H1 (cell line): ENCODE measurements at regions not wholly inside any gene's neighbourhood (a gene's known extent, or its start where the extent isn't known, plus 50 kb on each side); places are given as distances from the start of the nearest gene placed in this dataset.

Source experiments
- CTCF ChIA-PET: fragments of 300-600 bp; sonication (Branson Sonifier 250); formaldehyde crosslinking; loops from one replicate; lab custom pipeline; 2021; ENCODE audit not compliant: partially characterized antibody; lab: Charles Lee
- POLR2A ChIA-PET: fragments of 300-600 bp; sonication (Branson Sonifier 250); formaldehyde crosslinking; loops from one replicate; lab custom pipeline; 2021; ENCODE audit warnings: inconsistent platforms; ENCODE audit not compliant: partially characterized antibody; lab: Charles Lee
- DNase-seq, 2 experiments: peaks; one replicate each; pipeline versions ENCODE4 v3.0.0 to v3.0.0-alpha.2; 2010 to 2022; ENCODE audit warnings: low spot score in 2 of 2, low read depth in 1 of 2, mixed read lengths in 1 of 2
- FAIRE-seq: peaks from 2 replicates; lab custom pipeline; 2011; peaks lifted over from hg19 to GRCh38; lab: Jason Lieb, UNC
- H2AFZ ChIP-seq: 2 replicates; pipeline ENCODE4 v1.8.1; 2012; ENCODE audit warnings: low read length, inconsistent platforms
- H2AK5ac ChIP-seq: 2 replicates; pipeline ENCODE4 v1.6.1; 2013; ENCODE audit warnings: low read depth, low read length
- H2BK120ac ChIP-seq: replicated peaks from 2 replicates; pipeline ENCODE3; 2013; ENCODE audit warnings: low read depth, low read length, inconsistent platforms
- H2BK12ac ChIP-seq: 2 replicates; pipeline ENCODE4 v1.6.1; 2013; ENCODE audit warnings: low read depth, low read length
- H2BK15ac ChIP-seq: 2 replicates; pipeline ENCODE4 v1.6.1; 2013; ENCODE audit warnings: low read length
- H2BK20ac ChIP-seq: 2 replicates; pipeline ENCODE4 v1.6.1; 2013; ENCODE audit warnings: low read length
- H2BK5ac ChIP-seq: 2 replicates; pipeline ENCODE4 v1.6.1; 2013; ENCODE audit warnings: low read depth, low read length
- H3K14ac ChIP-seq: 2 replicates; pipeline ENCODE4 v1.6.1; 2013; ENCODE audit warnings: inconsistent platforms; ENCODE audit not compliant: insufficient read length
- H3K18ac ChIP-seq: 2 replicates; pipeline ENCODE4 v1.6.1; 2013; ENCODE audit warnings: low read length; ENCODE audit errors: extremely low read depth
- H3K23ac ChIP-seq: 2 replicates; pipeline ENCODE4 v1.6.1; 2013; ENCODE audit warnings: inconsistent platforms; ENCODE audit not compliant: insufficient read length
- H3K23me2 ChIP-seq: 2 replicates; pipeline ENCODE4 v1.6.1; 2013; ENCODE audit warnings: low read depth, low read length
- H3K27ac ChIP-seq: 2 replicates; pipeline ENCODE4 v1.6.1; 2011; ENCODE audit warnings: low read depth, low read length, inconsistent platforms
- H3K27me3 ChIP-seq, 4 experiments: replicated peaks in 1 of 4; 1 replicate in 1 of 4; 2 replicates in 3 of 4; pipeline versions ENCODE4 v1.6.1 to v1.8.1; 2011 to 2013; ENCODE audit warnings: low read length in 3 of 4, mild to moderate bottlenecking in 3 of 4, inconsistent platforms in 2 of 4, mixed read lengths in 2 of 4, moderate library complexity in 1 of 4; ENCODE audit not compliant: control insufficient read depth in 3 of 4, insufficient read depth in 3 of 4; ENCODE audit errors: extremely low read depth in 1 of 4
- H3K36me3 ChIP-seq, 4 experiments: 2 replicates each; pipeline versions ENCODE4 v1.6.1 to v1.8.1; 2011 to 2013; ENCODE audit warnings: mild to moderate bottlenecking in 4 of 4, low read length in 3 of 4, moderate library complexity in 2 of 4, control low read depth in 1 of 4, inconsistent platforms in 1 of 4; ENCODE audit not compliant: insufficient read depth in 4 of 4, control insufficient read depth in 2 of 4
- H3K4ac ChIP-seq: replicated peaks from 2 replicates; pipeline ENCODE3; 2013; ENCODE audit warnings: low read length, low read depth, mixed read lengths, inconsistent platforms; ENCODE audit not compliant: insufficient read length
- H3K4me1 ChIP-seq, 4 experiments: replicated peaks in 1 of 4; 1 replicate in 1 of 4; 2 replicates in 3 of 4; pipeline versions ENCODE4 v1.6.1 to v1.8.1; 2011 to 2013; ENCODE audit warnings: low read length in 3 of 4, inconsistent platforms in 2 of 4, mixed read lengths in 1 of 4; ENCODE audit not compliant: insufficient read depth in 4 of 4, control insufficient read depth in 3 of 4
- H3K4me2 ChIP-seq, 2 experiments: 2 replicates each; pipeline versions ENCODE4 v1.6.1 to v1.8.1; 2011 to 2013; ENCODE audit warnings: low read depth in 2 of 2, low read length in 2 of 2, control low read depth in 1 of 2, inconsistent platforms in 1 of 2, mild to moderate bottlenecking in 1 of 2; ENCODE audit not compliant: insufficient read depth in 1 of 2
- H3K4me3 ChIP-seq, 4 experiments: fragments of 200-600, 300-600 bp in 1 of 4; sonication (generic), shearing (Covaris generic), sonication (Bioruptor Twin) in 1 of 4; 2 replicates each; pipeline versions ENCODE4 v1.5.1 to v1.8.1; 2011 to 2016; ENCODE audit warnings: low read length in 4 of 4, low read depth in 3 of 4, control low read depth in 2 of 4, inconsistent platforms in 2 of 4, mild to moderate bottlenecking in 2 of 4, mixed read lengths in 1 of 4, moderate library complexity in 1 of 4; ENCODE audit not compliant: insufficient read depth in 2 of 4; ENCODE audit errors: extremely low read depth in 1 of 4
- H3K56ac ChIP-seq: replicated peaks from 2 replicates; pipeline ENCODE3; 2013; ENCODE audit warnings: low read depth, mild to moderate bottlenecking, mixed read lengths, low read length, inconsistent platforms; ENCODE audit not compliant: insufficient read length
- H3K79me1 ChIP-seq: 2 replicates; pipeline ENCODE4 v1.6.1; 2013; ENCODE audit warnings: low read depth, low read length, control low read depth
- H3K79me2 ChIP-seq, 2 experiments: 2 replicates each; pipeline versions ENCODE4 v1.6.1 to v1.8.1; 2012 to 2013; ENCODE audit warnings: low read length in 2 of 2, mild to moderate bottlenecking in 2 of 2, inconsistent platforms in 1 of 2; ENCODE audit not compliant: insufficient read depth in 2 of 2, control insufficient read depth in 1 of 2
- H3K9ac ChIP-seq, 4 experiments: replicated peaks in 1 of 4; 1 replicate in 1 of 4; 2 replicates in 3 of 4; pipeline versions ENCODE4 v1.6.1 to v1.8.1; 2011 to 2013; ENCODE audit warnings: low read depth in 3 of 4, low read length in 3 of 4, control low read depth in 2 of 4, mild to moderate bottlenecking in 2 of 4, moderate library complexity in 2 of 4, inconsistent platforms in 1 of 4; ENCODE audit errors: extremely low read depth in 1 of 4
- H3K9me3 ChIP-seq, 2 experiments: 2 replicates each; pipeline versions ENCODE4 v1.6.1 to v1.8.1; 2012 to 2013; ENCODE audit warnings: mild to moderate bottlenecking in 2 of 2, moderate library complexity in 2 of 2, control low read depth in 1 of 2, inconsistent platforms in 1 of 2, low read depth in 1 of 2, low read length in 1 of 2, mixed read lengths in 1 of 2; ENCODE audit not compliant: insufficient read depth in 2 of 2
- H4K20me1 ChIP-seq, 2 experiments: replicated peaks in 1 of 2; 2 replicates each; pipeline versions ENCODE3 to v1.8.1; 2011 to 2013; ENCODE audit warnings: inconsistent platforms in 2 of 2, low read length in 2 of 2, mild to moderate bottlenecking in 1 of 2; ENCODE audit not compliant: insufficient read depth in 2 of 2, control insufficient read depth in 1 of 2
- H4K5ac ChIP-seq: 2 replicates; pipeline ENCODE4 v1.6.1; 2013; ENCODE audit warnings: low read length, low read depth, mixed read lengths, inconsistent platforms; ENCODE audit not compliant: insufficient read length
- H4K8ac ChIP-seq: 2 replicates; pipeline ENCODE4 v1.8.0; 2013; ENCODE audit warnings: mild to moderate bottlenecking, moderate library complexity, low read length, inconsistent platforms; ENCODE audit not compliant: insufficient read depth; ENCODE audit errors: extremely low read depth
- H4K91ac ChIP-seq: replicated peaks from 2 replicates; pipeline ENCODE3; 2013; ENCODE audit warnings: low read length, mixed read lengths, inconsistent platforms; ENCODE audit not compliant: insufficient read length
- CBX8 ChIP-seq: fragments of 300-800, 300-1000 bp; sonication (generic); IDR thresholded peaks from 2 replicates; pipeline ENCODE4 v1.7.1; 2016; ENCODE audit warnings: low read depth, low read length, borderline replicate concordance
- EZH2 ChIP-seq: fragments of 200-600 bp; sonication (generic); IDR thresholded peaks from 2 replicates; pipeline ENCODE4 v1.7.1; 2012; ENCODE audit warnings: low read depth, mild to moderate bottlenecking, moderate library complexity, low read length, inconsistent platforms; ENCODE audit not compliant: severe bottlenecking
- KDM5A ChIP-seq: fragments of 200-600 bp; IDR thresholded peaks from 2 replicates; pipeline ENCODE4 v1.7.1; 2012; ENCODE audit warnings: mild to moderate bottlenecking, low read length, inconsistent platforms, mixed read lengths
- MAFK ChIP-seq: IDR thresholded peaks from 2 replicates; pipeline ENCODE4 v1.6.1; 2012; ENCODE audit warnings: low read depth, mild to moderate bottlenecking, improper control_type of control experiment, low read length
- NANOG ChIP-seq: IDR thresholded peaks from 2 replicates; pipeline ENCODE4 v1.6.1; 2011; ENCODE audit warnings: low read length, low read depth, mild to moderate bottlenecking, inconsistent platforms; ENCODE audit not compliant: insufficient read depth, poor library complexity, severe bottlenecking
- SIN3A ChIP-seq, 2 experiments: IDR thresholded peaks in 1 of 2; conservative IDR thresholded peaks in 1 of 2; 2 replicates each; pipeline ENCODE4 v1.6.1; 2011 to 2012; ENCODE audit warnings: low read length in 2 of 2, improper control_type of control experiment in 1 of 2, low read depth in 1 of 2, mild to moderate bottlenecking in 1 of 2
- TAF7 ChIP-seq: optimal IDR thresholded peaks from 2 replicates; pipeline ENCODE3; 2011; ENCODE audit warnings: low read depth, mild to moderate bottlenecking, inconsistent platforms, low read length, moderate library complexity, borderline replicate concordance
- ZNF274 ChIP-seq: IDR thresholded peaks from 2 replicates; pipeline ENCODE4 v1.7.0; 2012; ENCODE audit warnings: low read length, borderline replicate concordance; ENCODE audit errors: extremely low read depth
- WGBS, 2 experiments: shearing (Covaris generic) in 1 of 2; methylation state at CpG; one replicate each; pipeline versions ENCODE4 v1.1.6 to v1.1.7; 2013 to 2015; ENCODE audit warnings: low lambda C conversion rate in 2 of 2, mixed read lengths in 2 of 2, inconsistent platforms in 1 of 2, low coverage in 1 of 2, missing lambda C conversion rate in 1 of 2; ENCODE audit not compliant: insufficient replicate concordance in 2 of 2, insufficient coverage in 1 of 2, insufficient read length in 1 of 2; ENCODE audit errors: extremely low coverage in 1 of 2, missing lambda C conversion rate in 1 of 2; 5-methylcytosine and 5-hydroxymethylcytosine counted together

GRCh38 chr4:152075253-152075928 lies 314.6 kb upstream of the GATB start:
- Histone ChIP-seq H3K14ac (no peak overlapping the region), H2BK12ac (no peak overlapping the region), H4K8ac (no peak overlapping the region), H3K4me1 (peaks cover 0 to 5% (median 2%) of the 10 kb centered on the region in 4 experiments; a peak in 4 of 7 replicates), H3K79me1 (no peaks in the 10 kb centered on the region), H4K91ac (no peak overlapping the region), H3K23me2 (peaks cover 2% of the 10 kb centered on the region; the same call in 1 of the 2 replicates), H3K56ac (no peak overlapping the region), H3K18ac (no peak overlapping the region; the same call in 1 of the 2 replicates), H2BK120ac (no peak overlapping the region), H2BK20ac (0 out of 2 replicates have a peak overlapping the region, but pooled peaks have one; percentile 37), H2AFZ (0 out of 2 replicates have a peak overlapping the region, but pooled peaks have one; percentile 54), H2BK5ac (no peak overlapping the region), H2AK5ac (no peak overlapping the region), H3K9ac (no peak overlapping the region), H3K27ac (no peak overlapping the region), H3K23ac (no peak overlapping the region), H3K4me2 (no peak overlapping the region), H3K4ac (no peak overlapping the region), H3K27me3 (no peaks in the 10 kb centered on the region; a peak in 1 of 7 replicates), H4K20me1 (no peaks in the 10 kb centered on the region), H2BK15ac (no peak overlapping the region), H3K4me3 (no peak overlapping the region), H4K5ac (no peak overlapping the region), H3K9me3 (no peaks in the 10 kb centered on the region), H3K36me3 (no peaks in the 10 kb centered on the region), H3K79me2 (no peaks in the 10 kb centered on the region)
- FAIRE-seq (no peak), DNase-seq (no peak)
- WGBS, 2 experiments = 80% methylated on average over 8 of the region's 8 CpGs; no CpG with 5 or more reads in 1 of the 2 experiments
- ChIA-PET CTCF (interaction anchor here (0.7 kb wide), 1 partner anchor 82 kb away, joined by 3 read pairs; no protein-coding TSS in a partner anchor), POLR2A (no interaction called here)
- TF ChIP-seq EZH2 = no peak
- TF ChIP-seq KDM5A = no peak
- no peak for TF ChIP-seq CBX8
- no peak for TF ChIP-seq SIN3A (conservative IDR thresholded peaks at IDR 0.05 in 1 of 2, IDR thresholded peaks at IDR 0.05 in 1 of 2; ENCODE audit: low read depth in 1 of 2, low read length in 2 of 2)
- TF ChIP-seq NANOG = no peak
- TF ChIP-seq TAF7 = no peak
- no peak for TF ChIP-seq ZNF274
- no peak for TF ChIP-seq MAFK
